OCI-LY7 (cell line): ENCODE measurements at regions not wholly inside any gene's neighbourhood (a gene's known extent, or its start where the extent isn't known, plus 50 kb on each side); places are given as distances from the start of the nearest gene placed in this dataset.

Experiments
- CTCF ChIP-seq: fragments of 200-600 bp; sonication (generic); conservative IDR thresholded peaks from 2 replicates; pipeline ENCODE4 v1.5.1; 2014; ENCODE audit warnings: mild to moderate bottlenecking, antibody characterized with exemption, low read length, moderate library complexity, mixed read lengths
- EZH2phosphoT487 ChIP-seq: fragments of 200-600 bp; sonication (generic); IDR thresholded peaks from 2 replicates; pipeline ENCODE4 v1.6.1; 2018; ENCODE audit warnings: low read depth, borderline replicate concordance, mild to moderate bottlenecking, mixed run types, antibody characterized with exemption, low read length, moderate library complexity, mixed read lengths

- TF ChIP-seq CTCF (no peak), EZH2phosphoT487 (no peak)
Measured at GRCh38 chr5:40124367-40124766, 555.3 kb upstream of the PTGER4 start.
